Colonic mucosa (tissue), 4 donors: ENCODE measurements at regions not wholly inside any gene's neighbourhood (a gene's known extent, or its start where the extent isn't known, plus 50 kb on each side); places are given as distances from the start of the nearest gene placed in this dataset.

Source experiments
- DNase-seq: peaks from one replicate; pipeline ENCODE4 v3.0.0-alpha.2; 2020
- H3K27ac ChIP-seq: fragments of 200-600 bp; one replicate; pipeline ENCODE4 v1.8.0; 2021
- H3K27me3 ChIP-seq: fragments of 200-600 bp; one replicate; pipeline ENCODE4 v1.8.0; 2021
- H3K36me3 ChIP-seq: fragments of 200-600 bp; one replicate; pipeline ENCODE4 v1.8.0; 2021
- H3K4me1 ChIP-seq: fragments of 200-600 bp; one replicate; pipeline ENCODE4 v1.8.0; 2021; ENCODE audit warnings: mild to moderate bottlenecking
- H3K4me3 ChIP-seq: fragments of 200-600 bp; one replicate; pipeline ENCODE4 v1.8.0; 2021
- H3K9ac ChIP-seq, 2 donors: one replicate each; pipeline ENCODE4 v1.7.0; 2013; ENCODE audit warnings: control low read depth in 2 of 2, low read depth in 2 of 2, low read length in 2 of 2
- H3K9me3 ChIP-seq: fragments of 200-600 bp; one replicate; pipeline ENCODE4 v1.8.0; 2021
- CTCF ChIP-seq: fragments of 200-600 bp; IDR thresholded peaks from one replicate; pipeline ENCODE4 v1.8.0; 2022; ENCODE audit warnings: antibody characterized with exemption, mild to moderate bottlenecking
- intact Hi-C: fragments of 100-400 bp; cut with DNase I; formaldehyde crosslinking; loops from one replicate; pipeline ENCODE4 v1.14.1; 2022
- donor health status: healthy.
- donor health status: DM: no; HTN: no; CAD: no.
- donor health status: DM: no; HTN: no; CAD: no.

GRCh38 chr12:125233319-125233718 is 168.1 kb downstream of the AACS start:
- Histone ChIP-seq H3K9me3 (no peaks in the 10 kb centered on the region), H3K9ac (no peak overlapping the region), H3K27ac (no peak overlapping the region), H3K27me3 (no peaks in the 10 kb centered on the region), H3K4me3 (no peak overlapping the region), H3K36me3 (no peaks in the 10 kb centered on the region), H3K4me1 (no peaks in the 10 kb centered on the region)
- intact Hi-C loops = no loop called here
- no peak for TF ChIP-seq CTCF
- no peak for DNase-seq

- TF ChIP-seq CTCF = no peak
- no peak overlapping the region for H3K4me3 ChIP-seq
- H3K9ac ChIP-seq = no peak overlapping the region
- H3K4me1 ChIP-seq = no peaks in the 10 kb centered on the region
- H3K9me3 ChIP-seq = no peaks in the 10 kb centered on the region
- H3K27me3 ChIP-seq = no peaks in the 10 kb centered on the region
- intact Hi-C loops = no loop called here
- DNase-seq = no peak
- no peak overlapping the region for H3K27ac ChIP-seq
- H3K36me3 ChIP-seq = no peaks in the 10 kb centered on the region
Observed at GRCh38 chr12:125239563-125239962, 174.3 kb downstream of the AACS start.

- no peak for DNase-seq
- no peaks in the 10 kb centered on the region for H3K4me1 ChIP-seq
- TF ChIP-seq CTCF = no peak
- no peak overlapping the region for H3K9ac ChIP-seq
- H3K4me3 ChIP-seq = no peak overlapping the region
- H3K9me3 ChIP-seq = no peaks in the 10 kb centered on the region
- H3K36me3 ChIP-seq = no peaks in the 10 kb centered on the region
- H3K27me3 ChIP-seq = no peaks in the 10 kb centered on the region
- no peak overlapping the region for H3K27ac ChIP-seq
- intact Hi-C loops = no loop called here
Observed at GRCh38 chr12:125240717-125241116, 175.5 kb downstream of the AACS start.

- H3K27me3 ChIP-seq = peaks cover 3% of the 10 kb centered on the region
- intact Hi-C loops = no loop called here
- no peak for TF ChIP-seq CTCF
- no peak overlapping the region for H3K27ac ChIP-seq
- H3K36me3 ChIP-seq = no peaks in the 10 kb centered on the region
- H3K4me1 ChIP-seq = no peaks in the 10 kb centered on the region
- H3K4me3 ChIP-seq = no peak overlapping the region
- no peak for DNase-seq
- no peaks in the 10 kb centered on the region for H3K9me3 ChIP-seq
- H3K9ac ChIP-seq = no peak overlapping the region
Observed at GRCh38 chr12:125243811-125244210, 178.6 kb downstream of the AACS start.

GRCh38 chr12:125244338-125244737 is 179.1 kb downstream of the AACS start:
- no peaks in the 10 kb centered on the region for H3K4me1 ChIP-seq

More at GRCh38 chr12:125244338-125244737, 179.1 kb downstream of the AACS start:
- Histone ChIP-seq H3K27me3 (peaks cover 3% of the 10 kb centered on the region), H3K9ac (no peak overlapping the region), H3K27ac (no peak overlapping the region), H3K36me3 (no peaks in the 10 kb centered on the region), H3K9me3 (no peaks in the 10 kb centered on the region), H3K4me3 (no peak overlapping the region)
- intact Hi-C loops = no loop called here
- no peak for DNase-seq
- TF ChIP-seq CTCF = no peak
